ENCODE measurements at regions not wholly inside any gene's neighbourhood (a gene's known extent, or its start where the extent isn't known, plus 50 kb on each side); places are given as distances from the start of the nearest gene placed in this dataset.

DNA sequence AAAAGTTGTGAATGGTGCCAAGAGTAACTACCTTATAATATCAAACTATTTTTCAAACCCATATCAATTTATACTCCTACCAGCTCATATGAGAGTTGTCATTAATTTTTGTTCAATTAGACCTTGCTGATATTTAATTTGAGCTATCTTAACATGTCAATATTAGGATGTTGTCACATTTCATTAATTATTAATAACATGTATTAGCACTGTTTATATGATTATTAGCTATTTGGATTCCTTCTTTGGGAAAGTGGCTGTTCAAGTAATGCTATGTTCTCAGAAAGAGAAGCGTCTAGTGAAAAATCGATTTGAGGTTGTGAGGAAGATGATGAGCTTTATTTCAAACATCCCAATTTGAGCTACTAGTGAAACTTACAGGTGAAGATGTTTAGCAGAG is 620.2 kb downstream of the KCNJ3 start:
- no peak overlapping the region for H4K91ac ChIP-seq (ENCODE audit: insufficient read depth, low read depth, low read length)
- no peak overlapping the region for H3K27ac ChIP-seq (ENCODE audit: insufficient read depth, low read length)
- no peaks in the 10 kb centered on the region for H4K20me1 ChIP-seq (ENCODE audit: insufficient read depth, low read length)
- no peak overlapping the region for H2BK15ac ChIP-seq (ENCODE audit: low read depth, low read length)
- no TSS peak for BruUV-seq (replicated peaks)
- H2AK5ac ChIP-seq (ENCODE audit: low read depth, low read length): no peak overlapping the region
- dilution Hi-C loops (cut with HindIII; ENCODE audit: low sequenced_read_pairs, unreplicated experiment) (no loop called here), intact Hi-C loops (cut with micrococcal nuclease) (no loop called here), in situ Hi-C loops (cut with MboI; ENCODE audit: low sequenced_read_pairs) (no loop called here)
- no peak overlapping the region for H2AFZ ChIP-seq (replicated peaks; ENCODE audit: low read length, poor library complexity)
- no peak overlapping the region for H3K9ac ChIP-seq (ENCODE audit: low read depth, low read length)
- H3K79me1 ChIP-seq (ENCODE audit: low read depth in 1 of 2, low read length in 2 of 2): no peaks in the 10 kb centered on the region
- no peak overlapping the region for H3K4me3 ChIP-seq (ENCODE audit: insufficient read depth, low read depth, low read length)
- no peaks in the 10 kb centered on the region for H3K27me3 ChIP-seq (ENCODE audit: control insufficient read depth, insufficient read depth, low read length)
- no peaks in the 10 kb centered on the region for H3K36me3 ChIP-seq (ENCODE audit: control insufficient read depth, insufficient read depth, low read length)
- TF ChIP-seq CHD1 (IDR thresholded peaks at IDR 0.05; ENCODE audit: low read depth, low read length) (no peak), RAD21 (IDR thresholded peaks at IDR 0.05; ENCODE audit: low read length) (no peak), NFE2L2 (IDR thresholded peaks at IDR 0.05; ENCODE audit: low read depth, low read length) (no peak), MAFK (IDR thresholded peaks at IDR 0.05; ENCODE audit: low read depth, low read length) (no peak), POLR2A (IDR thresholded peaks at IDR 0.05; ENCODE audit: low read depth, low read length) (no peak), MXI1 (IDR thresholded peaks at IDR 0.05; ENCODE audit: borderline replicate concordance, low read depth, low read length) (no peak), CEBPB (IDR thresholded peaks at IDR 0.05; ENCODE audit: low read depth, low read length) (no peak)
- DNase-seq (no peak), ATAC-seq (ENCODE audit: low read depth) (no peak)
- no CpG with 5 or more reads among the region's 2 CpGs for WGBS, 2 experiments (ENCODE audit: extremely low coverage in 2 of 2, insufficient read length in 1 of 2)
- CTCF ChIA-PET: no interaction called here
- H4K5ac ChIP-seq (ENCODE audit: low read depth, low read length): no peak overlapping the region
- H3K9me1 ChIP-seq (ENCODE audit: insufficient read depth, low read length): no peaks in the 10 kb centered on the region
- H2BK20ac ChIP-seq (ENCODE audit: low read depth, low read length): no peak overlapping the region
- no peaks in the 10 kb centered on the region for H3K4me1 ChIP-seq (ENCODE audit: control insufficient read depth, insufficient read depth, low read length)
- no peak overlapping the region for H3K4me2 ChIP-seq (ENCODE audit: low read depth, low read length)
- no peak overlapping the region for H2AK9ac ChIP-seq (replicated peaks; ENCODE audit: low read depth, low read length, poor library complexity)
- H3K4ac ChIP-seq (ENCODE audit: low read depth, low read length): no peak overlapping the region
- no peak overlapping the region for H2BK120ac ChIP-seq (ENCODE audit: low read depth, low read length)
- no peak overlapping the region for H4K8ac ChIP-seq (ENCODE audit: low read depth in 2 of 2, low read length in 2 of 2)
- no peaks in the 10 kb centered on the region for H3K9me3 ChIP-seq (ENCODE audit: control insufficient read depth, insufficient read depth, low read length)
- POLR2A ChIA-PET (ENCODE audit: unreplicated experiment): no interaction called here
- H3K23ac ChIP-seq (ENCODE audit: low read depth, low read length): no peak overlapping the region
- H2BK5ac ChIP-seq (ENCODE audit: low read depth, low read length, poor library complexity, severe bottlenecking): no peak overlapping the region
- H3K56ac ChIP-seq (ENCODE audit: extremely low read depth, insufficient read depth, low read length): no peak overlapping the region
- H3K14ac ChIP-seq (replicated peaks; ENCODE audit: low read depth, low read length): no peak overlapping the region
- no peak overlapping the region for H3K18ac ChIP-seq (ENCODE audit: low read depth, low read length)

Measured in IMR-90 (cell line).